ENCODE measurements at regions not wholly inside any gene's neighbourhood (a gene's known extent, or its start where the extent isn't known, plus 50 kb on each side); places are given as distances from the start of the nearest gene placed in this dataset.

GRCh38 chr10:106401967-106402366 lies 762.5 kb downstream of the SORCS1 start:
- intact Hi-C loops (cut with micrococcal nuclease) (loop anchor here (10.0 kb wide), 1 partner anchor 283 kb away; no protein-coding TSS in a partner anchor), in situ Hi-C loops (cut with MboI; ENCODE audit: low sequenced_read_pairs) (no loop called here), dilution Hi-C loops (cut with HindIII; ENCODE audit: low sequenced_read_pairs, unreplicated experiment) (no loop called here)
- CTCF ChIA-PET, result no interaction called here
- H2AK9ac ChIP-seq (replicated peaks; ENCODE audit: low read depth, low read length, poor library complexity), result no peak overlapping the region
- no peaks in the 10 kb centered on the region for H3K36me3 ChIP-seq (ENCODE audit: control insufficient read depth, insufficient read depth, low read length)
- no peak overlapping the region for H4K5ac ChIP-seq (ENCODE audit: low read depth, low read length)
- no peak overlapping the region for H2BK15ac ChIP-seq (ENCODE audit: low read depth, low read length)
- H3K79me1 ChIP-seq (ENCODE audit: low read depth in 1 of 2, low read length in 2 of 2), result no peaks in the 10 kb centered on the region
- H3K4me2 ChIP-seq (ENCODE audit: low read depth, low read length), result no peak overlapping the region
- H3K9me1 ChIP-seq (ENCODE audit: insufficient read depth, low read length), result no peaks in the 10 kb centered on the region
- no peak overlapping the region for H2AK5ac ChIP-seq (ENCODE audit: low read depth, low read length)
- POLR2A ChIA-PET (ENCODE audit: unreplicated experiment), result no interaction called here
- DNase-seq, result no peak
- no peak overlapping the region for H3K9ac ChIP-seq (ENCODE audit: low read depth, low read length)
- H3K27ac ChIP-seq (ENCODE audit: insufficient read depth, low read length), result no peak overlapping the region
- H2BK120ac ChIP-seq (ENCODE audit: low read depth, low read length), result no peak overlapping the region
- TF ChIP-seq RCOR1 (IDR thresholded peaks at IDR 0.05; ENCODE audit: insufficient replicate concordance, low read length) (no peak), NFE2L2 (IDR thresholded peaks at IDR 0.05; ENCODE audit: low read depth, low read length) (no peak), USF2 (IDR thresholded peaks at IDR 0.05; ENCODE audit: low read depth, low read length) (no peak), ELK1 (IDR thresholded peaks at IDR 0.05; ENCODE audit: borderline replicate concordance, low read depth, low read length) (no peak), CEBPB (IDR thresholded peaks at IDR 0.05; ENCODE audit: low read depth, low read length) (no peak), RAD21 (IDR thresholded peaks at IDR 0.05; ENCODE audit: low read length) (no peak), FOS (IDR thresholded peaks at IDR 0.05; ENCODE audit: low read depth, low read length) (no peak), MAFK (IDR thresholded peaks at IDR 0.05; ENCODE audit: low read depth, low read length) (no peak)
- H3K4ac ChIP-seq (ENCODE audit: low read depth, low read length), result no peak overlapping the region
- H4K91ac ChIP-seq (ENCODE audit: insufficient read depth, low read depth, low read length), result no peak overlapping the region
- peaks cover 2% of the 10 kb centered on the region; the same call in 1 of the 2 replicates for H3K9me3 ChIP-seq (ENCODE audit: control insufficient read depth, insufficient read depth, low read length)
- H3K56ac ChIP-seq (ENCODE audit: extremely low read depth, insufficient read depth, low read length), result no peak overlapping the region
- H3K18ac ChIP-seq (ENCODE audit: low read depth, low read length), result no peak overlapping the region
- no peak overlapping the region for H2AFZ ChIP-seq (replicated peaks; ENCODE audit: low read length, poor library complexity)
- no peak overlapping the region for H4K8ac ChIP-seq (ENCODE audit: low read depth in 2 of 2, low read length in 2 of 2)
- no TSS peak for BruUV-seq (replicated peaks)
- no peak overlapping the region for H3K23ac ChIP-seq (ENCODE audit: low read depth, low read length)
- no peak overlapping the region for H2BK5ac ChIP-seq (ENCODE audit: low read depth, low read length, poor library complexity, severe bottlenecking)
- H2BK20ac ChIP-seq (ENCODE audit: low read depth, low read length), result no peak overlapping the region
- no peaks in the 10 kb centered on the region for H3K4me1 ChIP-seq (ENCODE audit: control insufficient read depth, insufficient read depth, low read length)
- no peak overlapping the region for H3K14ac ChIP-seq (replicated peaks; ENCODE audit: low read depth, low read length)
- H3K4me3 ChIP-seq (ENCODE audit: insufficient read depth, low read depth, low read length), result no peak overlapping the region
- H4K20me1 ChIP-seq (ENCODE audit: insufficient read depth, low read length), result no peaks in the 10 kb centered on the region
- no peak for ATAC-seq (ENCODE audit: low read depth)
- no peaks in the 10 kb centered on the region for H3K27me3 ChIP-seq (ENCODE audit: control insufficient read depth, insufficient read depth, low read length)
